Activated CD8-positive, alpha-beta memory T cell treated with anti-CD3 and anti-CD28 coated beads, Interleukin-2, amount 50 U/mL, for 4 hours (primary cell): ENCODE measurements at regions not wholly inside any gene's neighbourhood (a gene's known extent, or its start where the extent isn't known, plus 50 kb on each side); places are given as distances from the start of the nearest gene placed in this dataset.
"Not testable (repeated sequence)": the region's sequence is repeated elsewhere in the genome, so short reads cannot be mapped to it uniquely, and the experiment has no call there.

Experiments used
- DNase-seq: peaks from one replicate; pipeline ENCODE4 v3.0.0-alpha.2; 2020

- DNase-seq: no peak
Measured at GRCh38 chr7:82701949-82702348, 258.4 kb upstream of the CACNA2D1 start.

- DNase-seq: no peak
Measured at GRCh38 chr7:82700741-82701140, 257.2 kb upstream of the CACNA2D1 start.

- DNase-seq: no peak
Measured at GRCh38 chr7:82699773-82700186, 256.2 kb upstream of the CACNA2D1 start.

- no peak for DNase-seq
Measured at GRCh38 chr7:82697897-82698296, 254.3 kb upstream of the CACNA2D1 start.

- DNase-seq: no peak
Measured at GRCh38 chr7:82696631-82697030, 253.1 kb upstream of the CACNA2D1 start.

GRCh38 chr7:82694022-82694421, 250.4 kb upstream of the CACNA2D1 start:
- DNase-seq: no peak

- no peak for DNase-seq
Measured at GRCh38 chr7:82690929-82691328, 247.4 kb upstream of the CACNA2D1 start.

- DNase-seq: no peak
Measured at GRCh38 chr7:82685214-82685613, 241.6 kb upstream of the CACNA2D1 start.

- DNase-seq: no peak
Measured at GRCh38 chr7:82678716-82679115, 235.1 kb upstream of the CACNA2D1 start.

- DNase-seq: no peak
Measured at GRCh38 chr7:82678259-82678658, 234.7 kb upstream of the CACNA2D1 start.

- peak; percentile 50 for DNase-seq
Measured at GRCh38 chr7:82677493-82677892, 233.9 kb upstream of the CACNA2D1 start.

GRCh38 chr7:82676777-82677463, 233.3 kb upstream of the CACNA2D1 start:
- DNase-seq: no peak

GRCh38 chr7:82675396-82675795, 231.8 kb upstream of the CACNA2D1 start:
- no peak for DNase-seq

GRCh38 chr7:82674268-82674667, 230.7 kb upstream of the CACNA2D1 start:
- DNase-seq: no peak

- no peak for DNase-seq
Measured at GRCh38 chr7:82672078-82672477, 228.5 kb upstream of the CACNA2D1 start.

- no peak for DNase-seq
Measured at GRCh38 chr7:82669141-82669540, 225.6 kb upstream of the CACNA2D1 start.

- DNase-seq: no peak
Measured at GRCh38 chr7:82668676-82669075, 225.1 kb upstream of the CACNA2D1 start.

GRCh38 chr7:82665966-82666507, 222.5 kb upstream of the CACNA2D1 start:
- no peak for DNase-seq

- no peak for DNase-seq
Measured at GRCh38 chr7:82655965-82656364, 212.4 kb upstream of the CACNA2D1 start.

GRCh38 chr7:82650095-82650494, 206.5 kb upstream of the CACNA2D1 start:
- DNase-seq: not testable (repeated sequence)

- no peak for DNase-seq
Measured at GRCh38 chr7:82633592-82633991, 190.0 kb upstream of the CACNA2D1 start.

GRCh38 chr7:82631998-82632397, 188.4 kb upstream of the CACNA2D1 start:
- DNase-seq: no peak

GRCh38 chr7:82629583-82629982, 186.0 kb upstream of the CACNA2D1 start:
- DNase-seq: no peak

- no peak for DNase-seq
Measured at GRCh38 chr7:82625377-82625776, 181.8 kb upstream of the CACNA2D1 start.

- no peak for DNase-seq
Measured at GRCh38 chr7:82624965-82625364, 181.4 kb upstream of the CACNA2D1 start.
